ENCODE measurements at regions not wholly inside any gene's neighbourhood (a gene's known extent, or its start where the extent isn't known, plus 50 kb on each side); places are given as distances from the start of the nearest gene placed in this dataset.
A peak's percentile ranks its signal among the peaks of the same experiment; 100 is the strongest.

- DNase-seq (ENCODE audit: low spot score), result no peak
Measured at GRCh38 chr3:157718800-157719199, 215.6 kb upstream of the VEPH1 start.

GRCh38 chr3:157713101-157713500 lies 209.9 kb upstream of the VEPH1 start:
- DNase-seq (ENCODE audit: low spot score), result no peak

- no peak for DNase-seq (ENCODE audit: low spot score)
Measured at GRCh38 chr3:157705258-157705657, 202.0 kb upstream of the VEPH1 start.

- DNase-seq (ENCODE audit: low spot score), result no peak
Measured at GRCh38 chr3:157700405-157700804, 197.2 kb upstream of the VEPH1 start.

GRCh38 chr3:157695586-157695985 lies 192.4 kb upstream of the VEPH1 start:
- DNase-seq (ENCODE audit: low spot score), result no peak

- no peak for DNase-seq (ENCODE audit: low spot score)
Measured at GRCh38 chr3:157695103-157695502, 191.9 kb upstream of the VEPH1 start.

GRCh38 chr3:157693762-157694161 lies 190.5 kb upstream of the VEPH1 start:
- DNase-seq (ENCODE audit: low spot score), result no peak

GRCh38 chr3:157692468-157692867 lies 189.3 kb upstream of the VEPH1 start:
- DNase-seq (ENCODE audit: low spot score), result peak; percentile 45

- no peak for DNase-seq (ENCODE audit: low spot score)
Measured at GRCh38 chr3:157683668-157684067, 180.5 kb upstream of the VEPH1 start.

GRCh38 chr3:157672061-157672460 lies 168.8 kb upstream of the VEPH1 start:
- DNase-seq (ENCODE audit: low spot score), result no peak

GRCh38 chr3:157671656-157672055 lies 168.4 kb upstream of the VEPH1 start:
- DNase-seq (ENCODE audit: low spot score), result no peak

- DNase-seq (ENCODE audit: low spot score), result no peak
Measured at GRCh38 chr3:157669416-157669815, 166.2 kb upstream of the VEPH1 start.

- no peak for DNase-seq (ENCODE audit: low spot score)
Measured at GRCh38 chr3:157667493-157667892, 164.3 kb upstream of the VEPH1 start.

- no peak for DNase-seq (ENCODE audit: low spot score)
Measured at GRCh38 chr3:157662171-157662570, 159.0 kb upstream of the VEPH1 start.

GRCh38 chr3:157660847-157661246 lies 157.6 kb upstream of the VEPH1 start:
- DNase-seq (ENCODE audit: low spot score), result no peak

GRCh38 chr3:157652366-157652765 lies 149.2 kb upstream of the VEPH1 start:
- no peak for DNase-seq (ENCODE audit: low spot score)

GRCh38 chr3:157650699-157651098 lies 147.5 kb upstream of the VEPH1 start:
- no peak for DNase-seq (ENCODE audit: low spot score)

GRCh38 chr3:157650172-157650571 lies 147.0 kb upstream of the VEPH1 start:
- DNase-seq (ENCODE audit: low spot score), result no peak

GRCh38 chr3:157649511-157649910 lies 146.3 kb upstream of the VEPH1 start:
- DNase-seq (ENCODE audit: low spot score), result no peak

GRCh38 chr3:157647820-157648219 lies 144.6 kb upstream of the VEPH1 start:
- no peak for DNase-seq (ENCODE audit: low spot score)

GRCh38 chr3:157639756-157640426 lies 136.7 kb upstream of the VEPH1 start:
- no peak for DNase-seq (ENCODE audit: low spot score)

GRCh38 chr3:157637866-157638265 lies 134.7 kb upstream of the VEPH1 start:
- DNase-seq (ENCODE audit: low spot score), result no peak

- no peak for DNase-seq (ENCODE audit: low spot score)
Measured at GRCh38 chr3:157633241-157633640, 130.0 kb upstream of the VEPH1 start.

- no peak for DNase-seq (ENCODE audit: low spot score)
Measured at GRCh38 chr3:157632075-157632474, 128.9 kb upstream of the VEPH1 start.

GRCh38 chr3:157631478-157631877 lies 128.3 kb upstream of the VEPH1 start:
- DNase-seq (ENCODE audit: low spot score), result no peak
